ENCODE measurements at regions not wholly inside any gene's neighbourhood (a gene's known extent, or its start where the extent isn't known, plus 50 kb on each side); places are given as distances from the start of the nearest gene placed in this dataset.
"Not testable (repeated sequence)": the region's sequence is repeated elsewhere in the genome, so short reads cannot be mapped to it uniquely, and the experiment has no call there.

DNA sequence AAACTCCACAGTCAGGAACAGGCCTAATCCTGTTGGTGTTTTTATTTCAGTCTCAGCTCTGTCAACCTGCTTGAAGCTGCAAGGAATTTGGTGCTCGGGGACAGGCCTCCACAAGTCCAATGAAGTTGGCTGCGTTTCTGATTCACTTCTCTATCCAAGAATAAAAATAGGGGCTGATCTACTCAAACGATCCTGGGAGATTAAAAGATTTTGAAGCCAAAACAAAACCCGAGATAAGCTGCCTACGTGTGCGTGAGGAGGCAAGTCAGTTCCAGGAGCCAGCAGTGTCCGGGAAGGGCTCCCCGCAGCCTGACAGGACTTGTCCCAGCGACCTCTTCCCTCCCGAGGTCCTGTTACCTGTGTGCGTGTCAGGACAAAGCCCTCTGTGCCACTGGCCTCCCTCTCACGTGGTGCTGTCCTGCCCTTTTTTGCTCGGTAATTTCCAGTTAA is 98.0 kb downstream of the ETS2 start:
- Histone ChIP-seq H3K27ac (ENCODE audit: low read depth, low read length) (no peak overlapping the region), H3K4me1 (ENCODE audit: insufficient read depth, low read length) (peaks cover 6% of the 10 kb centered on the region), H3K36me3 (ENCODE audit: insufficient read depth, low read length) (no peaks in the 10 kb centered on the region), H2AFZ (ENCODE audit: low read length) (no peak overlapping the region), H4K20me1 (ENCODE audit: insufficient read depth, low read length) (no peaks in the 10 kb centered on the region), H3K9me3 (ENCODE audit: low read depth, low read length) (no peaks in the 10 kb centered on the region), H3K4me3 (ENCODE audit: insufficient read depth, low read length) (no peak overlapping the region), H3K4me2 (ENCODE audit: insufficient read depth, low read length) (no peak overlapping the region), H3K27me3 (ENCODE audit: insufficient read depth, low read length) (no peaks in the 10 kb centered on the region), H3K79me2 (ENCODE audit: insufficient read depth, low read length) (no peaks in the 10 kb centered on the region)
- TF ChIP-seq, protein P1, sequence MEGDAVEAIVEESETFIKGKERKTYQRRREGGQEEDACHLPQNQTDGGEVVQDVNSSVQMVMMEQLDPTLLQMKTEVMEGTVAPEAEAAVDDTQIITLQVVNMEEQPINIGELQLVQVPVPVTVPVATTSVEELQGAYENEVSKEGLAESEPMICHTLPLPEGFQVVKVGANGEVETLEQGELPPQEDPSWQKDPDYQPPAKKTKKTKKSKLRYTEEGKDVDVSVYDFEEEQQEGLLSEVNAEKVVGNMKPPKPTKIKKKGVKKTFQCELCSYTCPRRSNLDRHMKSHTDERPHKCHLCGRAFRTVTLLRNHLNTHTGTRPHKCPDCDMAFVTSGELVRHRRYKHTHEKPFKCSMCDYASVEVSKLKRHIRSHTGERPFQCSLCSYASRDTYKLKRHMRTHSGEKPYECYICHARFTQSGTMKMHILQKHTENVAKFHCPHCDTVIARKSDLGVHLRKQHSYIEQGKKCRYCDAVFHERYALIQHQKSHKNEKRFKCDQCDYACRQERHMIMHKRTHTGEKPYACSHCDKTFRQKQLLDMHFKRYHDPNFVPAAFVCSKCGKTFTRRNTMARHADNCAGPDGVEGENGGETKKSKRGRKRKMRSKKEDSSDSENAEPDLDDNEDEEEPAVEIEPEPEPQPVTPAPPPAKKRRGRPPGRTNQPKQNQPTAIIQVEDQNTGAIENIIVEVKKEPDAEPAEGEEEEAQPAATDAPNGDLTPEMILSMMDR (IDR thresholded peaks at IDR 0.05; ENCODE audit: extremely low read depth, low read depth, low read length): no peak
- no peak for DNase-seq (ENCODE audit: insufficient read length, low spot score, missing footprints)

DNA sequence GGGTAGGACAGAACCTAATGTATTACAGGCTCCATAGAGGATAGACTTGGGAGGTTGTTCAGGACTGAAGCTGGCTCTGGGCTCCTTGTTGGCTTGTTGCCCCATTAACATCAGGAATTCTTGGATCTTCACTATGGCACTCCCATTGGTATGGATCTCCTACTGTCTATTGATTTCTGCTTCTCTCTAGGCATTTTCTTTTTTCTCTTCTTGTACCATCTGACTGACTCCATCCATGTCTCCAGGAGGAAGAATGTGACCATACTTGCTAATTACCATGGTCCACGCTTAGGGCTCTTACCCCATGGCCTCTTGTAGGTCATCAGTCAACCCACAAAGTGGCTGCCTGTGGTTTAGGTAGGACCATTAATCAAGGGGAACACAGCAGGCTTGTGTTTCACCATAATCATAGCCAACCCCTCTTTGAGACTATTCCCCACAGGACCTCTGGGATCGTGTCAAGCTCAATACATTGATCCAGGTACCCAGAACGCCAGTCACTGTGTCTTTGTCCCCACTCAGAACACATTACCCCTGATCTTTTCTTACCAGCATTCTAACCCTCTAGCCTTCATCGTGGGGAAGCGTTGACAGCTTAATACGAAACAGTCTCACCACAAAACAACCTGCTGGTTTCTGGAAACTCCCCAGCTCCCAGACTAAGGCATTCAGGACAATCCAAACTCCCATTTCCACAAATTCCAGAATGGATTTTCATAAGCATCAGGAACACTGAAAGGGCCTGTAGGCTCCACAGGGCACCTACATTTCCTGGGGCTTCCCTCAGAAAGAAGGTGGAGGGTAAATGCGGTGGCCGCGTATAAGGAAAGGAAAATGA is 97.1 kb downstream of the ETS2 start:
- Histone ChIP-seq H3K79me2 (ENCODE audit: insufficient read depth, low read length) (no peaks in the 10 kb centered on the region), H3K9me3 (ENCODE audit: low read depth, low read length) (no peaks in the 10 kb centered on the region), H4K20me1 (ENCODE audit: insufficient read depth, low read length) (no peaks in the 10 kb centered on the region), H3K36me3 (ENCODE audit: insufficient read depth, low read length) (no peaks in the 10 kb centered on the region), H3K27ac (ENCODE audit: low read depth, low read length) (no peak overlapping the region), H3K27me3 (ENCODE audit: insufficient read depth, low read length) (no peaks in the 10 kb centered on the region), H2AFZ (ENCODE audit: low read length) (no peak overlapping the region), H3K4me3 (ENCODE audit: insufficient read depth, low read length) (no peak overlapping the region), H3K4me2 (ENCODE audit: insufficient read depth, low read length) (no peak overlapping the region), H3K4me1 (ENCODE audit: insufficient read depth, low read length) (peaks cover 6% of the 10 kb centered on the region)
- DNase-seq (ENCODE audit: insufficient read length, low spot score, missing footprints): no peak
- TF ChIP-seq, protein P1 (IDR thresholded peaks at IDR 0.05; ENCODE audit: extremely low read depth, low read depth, low read length): no peak

GRCh38 chr21:38900499-38900898 is 94.8 kb downstream of the ETS2 start:
- Histone ChIP-seq H3K4me2 (ENCODE audit: insufficient read depth, low read length) (no peak overlapping the region), H3K4me3 (ENCODE audit: insufficient read depth, low read length) (no peak overlapping the region), H3K4me1 (ENCODE audit: insufficient read depth, low read length) (no peaks in the 10 kb centered on the region), H3K79me2 (ENCODE audit: insufficient read depth, low read length) (no peaks in the 10 kb centered on the region), H2AFZ (ENCODE audit: low read length) (no peak overlapping the region), H3K27ac (ENCODE audit: low read depth, low read length) (no peak overlapping the region), H3K9me3 (ENCODE audit: low read depth, low read length) (no peaks in the 10 kb centered on the region), H4K20me1 (ENCODE audit: insufficient read depth, low read length) (no peaks in the 10 kb centered on the region), H3K36me3 (ENCODE audit: insufficient read depth, low read length) (no peaks in the 10 kb centered on the region), H3K27me3 (ENCODE audit: insufficient read depth, low read length) (no peaks in the 10 kb centered on the region)
- TF ChIP-seq, protein P1 (IDR thresholded peaks at IDR 0.05; ENCODE audit: extremely low read depth, low read depth, low read length): no peak
- no peak for DNase-seq (ENCODE audit: insufficient read length, low spot score, missing footprints)

DNA sequence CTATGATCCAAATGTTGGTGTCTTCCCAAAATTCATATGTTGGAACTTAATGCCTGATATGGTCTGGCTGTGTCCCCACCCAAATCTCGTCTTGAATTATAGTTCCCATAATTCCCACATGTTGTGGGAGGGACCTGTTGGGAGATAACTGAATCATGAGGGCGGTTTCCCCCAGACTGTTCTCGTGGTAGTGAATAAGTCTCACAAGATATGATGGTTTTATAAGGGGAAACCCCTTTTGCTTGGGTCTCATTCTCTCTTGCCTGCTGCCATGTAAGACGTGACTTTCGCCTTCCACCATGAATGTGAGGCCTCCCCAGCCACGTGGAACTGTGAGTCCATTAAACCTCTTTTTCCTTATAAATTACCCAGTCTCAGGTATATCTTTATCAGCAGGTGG is 94.3 kb downstream of the ETS2 start:
- H3K79me2 ChIP-seq (ENCODE audit: insufficient read depth, low read length); H4K20me1 ChIP-seq (ENCODE audit: insufficient read depth, low read length); H3K4me2 ChIP-seq (ENCODE audit: insufficient read depth, low read length); H3K27ac ChIP-seq (ENCODE audit: low read depth, low read length); H3K4me1 ChIP-seq (ENCODE audit: insufficient read depth, low read length); H3K36me3 ChIP-seq (ENCODE audit: insufficient read depth, low read length); H3K27me3 ChIP-seq (ENCODE audit: insufficient read depth, low read length); H2AFZ ChIP-seq (ENCODE audit: low read length); H3K9me3 ChIP-seq (ENCODE audit: low read depth, low read length); DNase-seq (ENCODE audit: insufficient read length, low spot score, missing footprints); H3K4me3 ChIP-seq (ENCODE audit: insufficient read depth, low read length): not testable (repeated sequence)
